Left ventricle myocardium inferior (tissue), 1 donor: ENCODE measurements at regions not wholly inside any gene's neighbourhood (a gene's known extent, or its start where the extent isn't known, plus 50 kb on each side); places are given as distances from the start of the nearest gene placed in this dataset.

Source experiments
- DNase-seq: peaks from one replicate; pipeline ENCODE4 v3.0.0-alpha.2; 2020
- H3K27ac ChIP-seq: fragments of 200-600 bp; replicated peaks from 2 replicates; pipeline ENCODE4 v1.8.0; 2021
- H3K27me3 ChIP-seq: fragments of 200-600 bp; 2 replicates; pipeline ENCODE4 v1.8.0; 2021; ENCODE audit warnings: low read depth
- H3K36me3 ChIP-seq: fragments of 200-600 bp; 2 replicates; pipeline ENCODE4 v1.8.0; 2021
- H3K4me1 ChIP-seq: fragments of 200-600 bp; 2 replicates; pipeline ENCODE4 v1.8.0; 2021
- H3K4me3 ChIP-seq: fragments of 200-600 bp; 2 replicates; pipeline ENCODE4 v1.8.0; 2021; ENCODE audit warnings: mild to moderate bottlenecking, moderate library complexity
- H3K9me3 ChIP-seq: fragments of 200-600 bp; replicated peaks from 2 replicates; pipeline ENCODE4 v1.8.0; 2021
- intact Hi-C: fragments of 100-400 bp; cut with micrococcal nuclease; formaldehyde crosslinking; loops from one replicate; pipeline ENCODE4 v1.11.0; 2022
- TF ChIP-seq, protein P1 (sequence below): fragments of 200-600 bp; IDR thresholded peaks from 2 replicates; pipeline ENCODE4 v1.8.0; 2021; ENCODE audit warnings: antibody characterized with exemption, mild to moderate bottlenecking, borderline replicate concordance
- donor health status: DM: no; HTN: yes; CAD: no; lungs with severe emphysema.

DNA sequence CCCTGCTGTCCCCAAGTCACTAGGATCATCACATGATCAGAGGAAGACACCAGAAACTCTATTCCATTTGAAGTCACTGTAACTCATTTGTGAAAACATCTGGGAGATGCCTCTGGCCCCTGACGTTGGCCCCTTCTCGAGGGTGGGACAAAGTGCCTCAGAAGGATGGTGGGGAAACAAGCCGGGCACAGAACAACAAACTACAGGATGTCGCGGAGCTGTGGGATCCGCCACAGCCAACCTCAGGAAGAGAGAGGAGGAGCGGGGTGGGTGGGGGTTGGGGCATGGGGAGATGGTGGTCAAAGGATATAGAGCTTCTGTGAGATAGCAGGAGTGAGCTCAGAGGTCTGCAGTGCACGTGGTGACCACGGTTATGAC is 265.6 kb upstream of the TCERG1L start:
- no peaks in the 10 kb centered on the region for H3K4me1 ChIP-seq
- TF ChIP-seq, protein P1, sequence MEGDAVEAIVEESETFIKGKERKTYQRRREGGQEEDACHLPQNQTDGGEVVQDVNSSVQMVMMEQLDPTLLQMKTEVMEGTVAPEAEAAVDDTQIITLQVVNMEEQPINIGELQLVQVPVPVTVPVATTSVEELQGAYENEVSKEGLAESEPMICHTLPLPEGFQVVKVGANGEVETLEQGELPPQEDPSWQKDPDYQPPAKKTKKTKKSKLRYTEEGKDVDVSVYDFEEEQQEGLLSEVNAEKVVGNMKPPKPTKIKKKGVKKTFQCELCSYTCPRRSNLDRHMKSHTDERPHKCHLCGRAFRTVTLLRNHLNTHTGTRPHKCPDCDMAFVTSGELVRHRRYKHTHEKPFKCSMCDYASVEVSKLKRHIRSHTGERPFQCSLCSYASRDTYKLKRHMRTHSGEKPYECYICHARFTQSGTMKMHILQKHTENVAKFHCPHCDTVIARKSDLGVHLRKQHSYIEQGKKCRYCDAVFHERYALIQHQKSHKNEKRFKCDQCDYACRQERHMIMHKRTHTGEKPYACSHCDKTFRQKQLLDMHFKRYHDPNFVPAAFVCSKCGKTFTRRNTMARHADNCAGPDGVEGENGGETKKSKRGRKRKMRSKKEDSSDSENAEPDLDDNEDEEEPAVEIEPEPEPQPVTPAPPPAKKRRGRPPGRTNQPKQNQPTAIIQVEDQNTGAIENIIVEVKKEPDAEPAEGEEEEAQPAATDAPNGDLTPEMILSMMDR, result no peak
- H3K27me3 ChIP-seq, result peaks cover 41% of the 10 kb centered on the region
- H3K9me3 ChIP-seq, result no peaks in the 10 kb centered on the region
- DNase-seq, result no peak
- intact Hi-C loops, result no loop called here
- no peak overlapping the region for H3K27ac ChIP-seq
- H3K36me3 ChIP-seq, result no peaks in the 10 kb centered on the region
- no peak overlapping the region for H3K4me3 ChIP-seq

DNA sequence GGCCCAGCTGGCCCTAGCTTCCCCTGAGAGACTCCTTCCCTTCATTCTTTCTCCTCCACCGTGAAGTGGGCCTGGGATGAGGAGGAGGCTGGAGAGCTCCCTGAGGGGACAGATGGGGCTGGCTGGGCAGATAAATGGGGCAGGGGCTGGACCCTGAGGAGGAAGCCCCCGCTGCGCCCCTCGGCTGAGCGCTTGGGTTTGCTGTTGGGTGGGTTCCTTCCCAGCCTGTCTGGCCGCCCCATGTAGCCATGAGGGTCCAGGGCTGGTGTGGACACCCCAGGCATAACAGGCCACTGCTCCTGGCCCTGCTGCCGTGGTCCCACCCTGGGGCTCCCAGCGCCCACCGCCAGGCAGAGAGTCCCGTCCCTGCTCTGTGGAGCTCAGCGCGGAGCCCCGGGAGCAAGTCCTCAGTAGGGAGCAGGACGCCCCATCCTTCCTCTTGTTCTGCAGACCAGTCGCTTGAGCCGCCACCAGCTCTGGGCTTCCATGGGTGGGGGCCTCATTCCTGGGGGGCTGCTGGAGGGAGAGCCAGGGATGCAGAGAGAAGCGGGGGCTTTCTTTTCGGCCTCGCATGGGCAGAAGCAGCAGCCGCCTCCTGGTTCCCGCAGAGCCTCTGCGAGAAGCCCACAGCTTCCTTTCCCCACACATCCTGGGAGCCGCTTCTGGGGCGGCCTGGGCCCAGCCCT is 266.4 kb upstream of the TCERG1L start:
- TF ChIP-seq, protein P1, result no peak
- H3K9me3 ChIP-seq, result no peaks in the 10 kb centered on the region
- H3K27me3 ChIP-seq, result peaks cover 38% of the 10 kb centered on the region
- no peaks in the 10 kb centered on the region for H3K4me1 ChIP-seq
- no peak overlapping the region for H3K4me3 ChIP-seq
- intact Hi-C loops, result no loop called here
- H3K36me3 ChIP-seq, result no peaks in the 10 kb centered on the region
- DNase-seq, result no peak
- H3K27ac ChIP-seq, result no peak overlapping the region

DNA sequence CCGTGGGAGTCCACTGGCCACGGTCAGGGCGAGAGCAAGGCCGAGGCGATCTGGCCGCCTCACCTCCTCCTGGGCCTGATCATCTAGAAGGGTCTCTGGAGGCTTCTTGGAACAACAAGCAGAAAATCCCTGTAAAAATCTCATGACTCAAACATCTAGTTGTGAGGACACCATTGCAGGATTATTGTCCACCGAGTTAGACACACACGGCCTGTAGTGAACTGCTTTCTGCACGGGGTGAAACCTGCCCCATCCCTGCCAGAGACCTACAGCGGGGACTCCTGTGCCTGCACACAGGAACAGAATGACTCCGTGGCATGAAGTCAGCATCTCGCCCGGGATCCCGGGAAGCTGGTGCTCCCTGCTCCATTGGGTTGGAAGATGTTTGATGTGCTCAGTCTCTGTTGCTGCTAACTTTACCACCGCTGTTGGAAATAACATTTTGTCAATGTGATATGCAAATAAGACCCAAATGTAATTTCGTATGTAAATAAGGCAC is 267.0 kb upstream of the TCERG1L start:
- no peaks in the 10 kb centered on the region for H3K9me3 ChIP-seq
- no peak overlapping the region for H3K27ac ChIP-seq
- H3K4me3 ChIP-seq, result no peak overlapping the region
- H3K27me3 ChIP-seq, result peaks cover 32% of the 10 kb centered on the region
- intact Hi-C loops, result no loop called here
- DNase-seq, result no peak
- no peaks in the 10 kb centered on the region for H3K36me3 ChIP-seq
- TF ChIP-seq, protein P1, result no peak
- no peaks in the 10 kb centered on the region for H3K4me1 ChIP-seq

DNA sequence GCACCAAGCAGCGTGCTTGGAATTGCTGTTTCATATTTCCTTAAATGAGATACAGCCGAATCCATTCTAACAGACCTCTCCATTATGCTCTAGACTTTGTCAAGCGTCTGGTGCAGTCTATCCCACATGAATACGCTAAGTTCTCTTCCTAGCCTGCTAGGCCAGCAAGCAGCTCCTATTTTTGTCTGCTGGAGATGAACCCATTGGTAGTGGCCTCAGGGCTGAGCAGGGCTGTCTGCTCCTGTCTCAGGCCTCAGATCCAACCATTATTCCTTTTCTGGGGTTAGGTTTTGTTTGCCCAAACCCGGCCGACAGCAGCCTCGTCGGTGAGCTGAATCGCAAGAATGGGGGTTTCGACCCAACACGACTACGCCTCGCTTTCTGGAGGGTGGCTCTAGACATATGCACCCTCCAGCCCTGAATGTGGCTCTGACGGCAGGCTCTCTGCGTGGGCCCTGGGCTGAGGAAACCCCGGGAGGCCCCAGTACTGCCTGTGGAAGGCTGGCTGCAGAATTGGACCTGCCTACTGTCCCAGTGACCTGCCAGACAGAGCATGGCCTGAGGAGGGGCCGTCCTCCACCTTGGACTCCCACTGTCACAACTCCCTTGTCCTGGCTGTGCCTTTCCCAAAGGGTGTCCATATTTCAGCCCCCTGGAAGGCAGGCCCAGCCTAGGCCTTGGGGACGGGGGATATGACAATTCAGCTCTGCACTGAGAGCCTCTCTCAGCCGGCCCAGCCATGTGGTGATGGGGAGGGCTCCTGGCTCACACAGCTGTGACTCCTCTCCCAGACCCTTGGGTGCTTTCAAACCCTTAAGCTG is 267.9 kb upstream of the TCERG1L start:
- intact Hi-C loops, result no loop called here
- H3K36me3 ChIP-seq, result no peaks in the 10 kb centered on the region

DNA sequence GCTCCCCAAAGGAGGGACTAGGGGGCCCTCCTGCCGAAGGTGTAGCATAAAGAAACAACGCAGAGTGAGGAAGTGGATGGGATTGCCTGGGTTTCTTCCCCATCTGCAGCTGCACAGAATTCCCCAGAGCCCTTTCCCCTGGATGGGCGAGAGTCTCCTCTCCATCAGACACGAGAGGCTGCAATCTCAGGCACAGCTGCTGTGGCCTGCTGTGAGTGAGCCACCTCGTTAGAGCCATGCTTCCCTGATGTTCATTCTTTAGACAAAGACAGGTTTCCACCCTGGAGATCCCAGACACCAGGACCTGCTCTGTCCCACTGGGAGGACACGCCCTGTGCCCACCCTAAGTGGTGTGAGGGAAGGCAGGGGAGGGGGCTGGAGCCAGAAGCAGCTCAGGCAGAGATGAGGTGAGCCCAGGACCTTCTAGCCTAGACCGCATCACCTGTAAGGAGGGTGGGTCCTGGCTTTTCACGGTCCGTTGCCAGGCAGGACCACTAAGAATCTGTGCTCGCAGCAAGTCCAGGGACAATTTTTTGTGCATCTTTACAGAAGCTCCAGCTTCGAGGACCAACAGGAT is 268.6 kb upstream of the TCERG1L start:
- no peak for DNase-seq
- Histone ChIP-seq H3K4me1 (no peaks in the 10 kb centered on the region), H3K4me3 (no peak overlapping the region), H3K27ac (no peak overlapping the region), H3K27me3 (peaks cover 32% of the 10 kb centered on the region), H3K36me3 (no peaks in the 10 kb centered on the region), H3K9me3 (no peaks in the 10 kb centered on the region)
- TF ChIP-seq, protein P1, result no peak
- intact Hi-C loops, result no loop called here

More for the DNA sequence above, 267.9 kb upstream of the TCERG1L start:
- H3K27ac ChIP-seq, result no peak overlapping the region
- DNase-seq, result no peak
- H3K9me3 ChIP-seq, result no peaks in the 10 kb centered on the region
- peaks cover 31% of the 10 kb centered on the region for H3K27me3 ChIP-seq
- H3K4me3 ChIP-seq, result no peak overlapping the region
- no peaks in the 10 kb centered on the region for H3K4me1 ChIP-seq
- TF ChIP-seq, protein P1, result no peak
